GM23338 (cell line): ENCODE measurements at regions not wholly inside any gene's neighbourhood (a gene's known extent, or its start where the extent isn't known, plus 50 kb on each side); places are given as distances from the start of the nearest gene placed in this dataset.

ENCODE experiments used
- ATAC-seq: fragments of 200-7000 bp; cut with Tn5 transposase; 3 replicates; pipeline ENCODE4 v1.9.1; 2020
- DNase-seq: peaks from one replicate; pipeline ENCODE4 v3.0.0-alpha.2; 2015; ENCODE audit warnings: low spot score
- H2AFZ ChIP-seq: fragments of 200-600 bp; sonication (generic); 2 replicates; pipeline ENCODE4 v1.8.0; 2016; ENCODE audit warnings: antibody characterized with exemption, mild to moderate bottlenecking, moderate library complexity
- H3F3A ChIP-seq: fragments of 200-600 bp; sonication (generic); replicated peaks from 2 replicates; pipeline ENCODE4 v1.8.0; 2017; ENCODE audit warnings: antibody characterized with exemption, mixed run types, low read depth
- H3K27ac ChIP-seq: fragments of 200-600 bp; sonication (generic); 2 replicates; pipeline ENCODE4 v1.6.1; 2016; ENCODE audit warnings: low read depth
- H3K27me3 ChIP-seq: fragments of 200-600 bp; sonication (generic); 2 replicates; pipeline ENCODE4 v1.8.0; 2016; ENCODE audit warnings: mild to moderate bottlenecking, mixed run types, moderate library complexity; ENCODE audit not compliant: insufficient read depth
- H3K36me3 ChIP-seq: fragments of 200-600 bp; sonication (generic); 2 replicates; pipeline ENCODE4 v1.8.0; 2016; ENCODE audit warnings: mild to moderate bottlenecking; ENCODE audit not compliant: insufficient read depth
- H3K4me1 ChIP-seq: fragments of 200-600 bp; sonication (generic); 2 replicates; pipeline ENCODE4 v1.8.0; 2016; ENCODE audit warnings: mild to moderate bottlenecking, moderate library complexity; ENCODE audit not compliant: insufficient read depth
- H3K4me2 ChIP-seq: fragments of 200-600 bp; sonication (generic); 2 replicates; pipeline ENCODE4 v1.7.1; 2017; ENCODE audit warnings: mixed run types
- H3K4me3 ChIP-seq: fragments of 200-600 bp; sonication (generic); 2 replicates; pipeline ENCODE4 v1.6.1; 2016; ENCODE audit warnings: mixed run types
- H3K79me2 ChIP-seq: fragments of 200-600 bp; sonication (generic); replicated peaks from 2 replicates; pipeline ENCODE4 v1.8.0; 2017; ENCODE audit warnings: mild to moderate bottlenecking; ENCODE audit not compliant: insufficient read depth
- H3K9me2 ChIP-seq: fragments of 200-600 bp; sonication (generic); 2 replicates; pipeline ENCODE4 v1.8.0; 2017; ENCODE audit not compliant: insufficient read depth
- H4K20me1 ChIP-seq: fragments of 200-600 bp; sonication (generic); replicated peaks from 2 replicates; pipeline ENCODE4 v1.8.0; 2017; ENCODE audit warnings: mild to moderate bottlenecking; ENCODE audit not compliant: insufficient read depth
- H3K27ac Mint-ChIP-seq: 2 replicates; pipeline ENCODE4 v1.8.0; 2020; ENCODE audit warnings: inconsistent platforms, mild to moderate bottlenecking, moderate library complexity, mixed read lengths
- H3K27me3 Mint-ChIP-seq: 3 replicates; pipeline ENCODE4 v1.8.0; 2022; ENCODE audit warnings: low read depth, mild to moderate bottlenecking, moderate library complexity, mixed read lengths, inconsistent platforms; ENCODE audit not compliant: insufficient read depth, poor library complexity
- H3K36me3 Mint-ChIP-seq: 3 replicates; pipeline ENCODE4 v1.8.0; 2021; ENCODE audit warnings: low read depth, mild to moderate bottlenecking, inconsistent platforms, moderate library complexity, mixed read lengths
- H3K4me1 Mint-ChIP-seq: 3 replicates; pipeline ENCODE4 v1.8.0; 2020; ENCODE audit warnings: mild to moderate bottlenecking, inconsistent platforms, mixed read lengths
- H3K4me3 Mint-ChIP-seq: 3 replicates; pipeline ENCODE4 v1.8.0; 2021; ENCODE audit warnings: moderate library complexity, mild to moderate bottlenecking, inconsistent platforms, mixed read lengths
- H3K9me3 Mint-ChIP-seq: 3 replicates; pipeline ENCODE4 v1.8.0; 2020; ENCODE audit warnings: moderate library complexity, mild to moderate bottlenecking, inconsistent platforms, mixed read lengths
- CREB1 ChIP-seq: fragments of 250-450 bp; sonication (Bioruptor Pico); IDR thresholded peaks from 2 replicates; pipeline ENCODE4 v1.5.0; 2020; ENCODE audit warnings: low read depth, mild to moderate bottlenecking, moderate library complexity
- EZH2 ChIP-seq: fragments of 200-600 bp; sonication (generic); IDR thresholded peaks from one replicate; pipeline ENCODE4 v1.8.0; 2017; ENCODE audit warnings: antibody characterized with exemption, mild to moderate bottlenecking, low read depth; ENCODE audit not compliant: unreplicated experiment
- EZH2phosphoT487 ChIP-seq: fragments of 200-600 bp; sonication (generic); IDR thresholded peaks from one replicate; pipeline ENCODE4 v1.8.1; 2018; ENCODE audit warnings: antibody characterized with exemption; ENCODE audit not compliant: unreplicated experiment
- JUNB ChIP-seq: IDR thresholded peaks from one replicate; pipeline ENCODE4 v1.6.1; 2016; ENCODE audit warnings: antibody characterized with exemption; ENCODE audit not compliant: unreplicated experiment
- NANOG ChIP-seq: IDR thresholded peaks from 2 replicates; pipeline ENCODE4 v1.6.1; 2016; ENCODE audit warnings: antibody characterized with exemption, borderline replicate concordance
- POLR2AphosphoS5 ChIP-seq: IDR thresholded peaks from 2 replicates; pipeline ENCODE4 v1.6.1; 2016; ENCODE audit warnings: antibody characterized with exemption, low read depth
- STAT1 ChIP-seq: IDR thresholded peaks from one replicate; pipeline ENCODE4 v1.6.1; 2016; ENCODE audit warnings: antibody characterized with exemption; ENCODE audit not compliant: unreplicated experiment
- ZNF114 ChIP-seq: fragments of 250-450 bp; sonication (Bioruptor Pico); IDR thresholded peaks from 2 replicates; pipeline ENCODE4 v1.5.0; 2020; ENCODE audit warnings: mild to moderate bottlenecking, moderate library complexity
- ZNF331 ChIP-seq: fragments of 250-450 bp; sonication (Bioruptor Pico); IDR thresholded peaks from 2 replicates; pipeline ENCODE4 v1.5.0; 2020; ENCODE audit warnings: low read depth, mild to moderate bottlenecking, moderate library complexity
- TF ChIP-seq, protein P1 (sequence below): IDR thresholded peaks from one replicate; pipeline ENCODE4 v1.6.1; 2018; ENCODE audit warnings: antibody characterized with exemption; ENCODE audit not compliant: unreplicated experiment
- TF ChIP-seq, protein P2 (sequence below), 2 experiments: fragments of 200-600 bp in 1 of 2; sonication (generic) in 1 of 2; conservative IDR thresholded peaks; 2 replicates each; pipeline versions ENCODE4 v1.5.1 to v1.6.1; 2016 to 2017; ENCODE audit warnings: antibody characterized with exemption in 2 of 2, low read depth in 2 of 2, mild to moderate bottlenecking in 2 of 2, moderate library complexity in 1 of 2
- TF ChIP-seq, protein P3 (sequence below): IDR thresholded peaks from 2 replicates; pipeline ENCODE4 v1.6.1; 2016; ENCODE audit warnings: antibody characterized with exemption
- TF ChIP-seq, protein P4 (sequence below): fragments of 250-450 bp; sonication (Bioruptor Pico); IDR thresholded peaks from 2 replicates; pipeline ENCODE4 v1.5.0; 2020; ENCODE audit warnings: mild to moderate bottlenecking, moderate library complexity

DNA sequence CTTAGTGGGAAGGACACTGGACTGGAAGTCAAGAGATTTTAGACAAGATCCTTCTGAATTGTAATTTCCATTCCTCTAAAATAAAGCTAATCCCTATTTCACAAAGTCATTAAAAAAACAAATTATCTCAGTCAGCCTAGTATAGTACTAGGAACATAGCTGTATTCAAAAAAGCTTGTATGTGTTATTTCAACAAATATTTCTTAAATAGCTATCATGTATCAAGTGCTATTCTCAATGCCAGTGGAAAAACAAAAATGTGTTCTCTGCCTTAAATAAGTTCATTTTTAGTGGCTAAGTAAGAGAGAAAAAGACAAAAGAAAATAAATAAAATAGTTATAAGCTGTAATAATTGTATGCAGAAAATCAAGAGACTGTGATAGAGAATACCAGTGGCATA, 541.8 kb upstream of the CDH2 start:
- H3K4me1 ChIP-seq = peaks cover 13% of the 10 kb centered on the region; the same call in 1 of the 2 replicates
- H3K27me3 ChIP-seq = no peaks in the 10 kb centered on the region
- H4K20me1 ChIP-seq = no peaks in the 10 kb centered on the region
- Mint-ChIP-seq H3K27ac (no peak overlapping the region), H3K9me3 (0 out of 3 replicates have a peak, but pooled peaks cover 2% of the 10 kb centered on the region), H3K4me1 (peaks cover 11% of the 10 kb centered on the region), H3K27me3 (no peaks in the 10 kb centered on the region), H3K4me3 (no peak overlapping the region), H3K36me3 (no peaks in the 10 kb centered on the region)
- no peaks in the 10 kb centered on the region for H3K79me2 ChIP-seq
- no peak for TF ChIP-seq POLR2AphosphoS5
- TF ChIP-seq, protein P1, sequence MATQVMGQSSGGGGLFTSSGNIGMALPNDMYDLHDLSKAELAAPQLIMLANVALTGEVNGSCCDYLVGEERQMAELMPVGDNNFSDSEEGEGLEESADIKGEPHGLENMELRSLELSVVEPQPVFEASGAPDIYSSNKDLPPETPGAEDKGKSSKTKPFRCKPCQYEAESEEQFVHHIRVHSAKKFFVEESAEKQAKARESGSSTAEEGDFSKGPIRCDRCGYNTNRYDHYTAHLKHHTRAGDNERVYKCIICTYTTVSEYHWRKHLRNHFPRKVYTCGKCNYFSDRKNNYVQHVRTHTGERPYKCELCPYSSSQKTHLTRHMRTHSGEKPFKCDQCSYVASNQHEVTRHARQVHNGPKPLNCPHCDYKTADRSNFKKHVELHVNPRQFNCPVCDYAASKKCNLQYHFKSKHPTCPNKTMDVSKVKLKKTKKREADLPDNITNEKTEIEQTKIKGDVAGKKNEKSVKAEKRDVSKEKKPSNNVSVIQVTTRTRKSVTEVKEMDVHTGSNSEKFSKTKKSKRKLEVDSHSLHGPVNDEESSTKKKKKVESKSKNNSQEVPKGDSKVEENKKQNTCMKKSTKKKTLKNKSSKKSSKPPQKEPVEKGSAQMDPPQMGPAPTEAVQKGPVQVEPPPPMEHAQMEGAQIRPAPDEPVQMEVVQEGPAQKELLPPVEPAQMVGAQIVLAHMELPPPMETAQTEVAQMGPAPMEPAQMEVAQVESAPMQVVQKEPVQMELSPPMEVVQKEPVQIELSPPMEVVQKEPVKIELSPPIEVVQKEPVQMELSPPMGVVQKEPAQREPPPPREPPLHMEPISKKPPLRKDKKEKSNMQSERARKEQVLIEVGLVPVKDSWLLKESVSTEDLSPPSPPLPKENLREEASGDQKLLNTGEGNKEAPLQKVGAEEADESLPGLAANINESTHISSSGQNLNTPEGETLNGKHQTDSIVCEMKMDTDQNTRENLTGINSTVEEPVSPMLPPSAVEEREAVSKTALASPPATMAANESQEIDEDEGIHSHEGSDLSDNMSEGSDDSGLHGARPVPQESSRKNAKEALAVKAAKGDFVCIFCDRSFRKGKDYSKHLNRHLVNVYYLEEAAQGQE = no peak
- TF ChIP-seq ZNF114 (CRISPR knock-in tag) = no peak
- no peak for TF ChIP-seq EZH2
- TF ChIP-seq ZNF331 = no peak
- TF ChIP-seq, protein P2, sequence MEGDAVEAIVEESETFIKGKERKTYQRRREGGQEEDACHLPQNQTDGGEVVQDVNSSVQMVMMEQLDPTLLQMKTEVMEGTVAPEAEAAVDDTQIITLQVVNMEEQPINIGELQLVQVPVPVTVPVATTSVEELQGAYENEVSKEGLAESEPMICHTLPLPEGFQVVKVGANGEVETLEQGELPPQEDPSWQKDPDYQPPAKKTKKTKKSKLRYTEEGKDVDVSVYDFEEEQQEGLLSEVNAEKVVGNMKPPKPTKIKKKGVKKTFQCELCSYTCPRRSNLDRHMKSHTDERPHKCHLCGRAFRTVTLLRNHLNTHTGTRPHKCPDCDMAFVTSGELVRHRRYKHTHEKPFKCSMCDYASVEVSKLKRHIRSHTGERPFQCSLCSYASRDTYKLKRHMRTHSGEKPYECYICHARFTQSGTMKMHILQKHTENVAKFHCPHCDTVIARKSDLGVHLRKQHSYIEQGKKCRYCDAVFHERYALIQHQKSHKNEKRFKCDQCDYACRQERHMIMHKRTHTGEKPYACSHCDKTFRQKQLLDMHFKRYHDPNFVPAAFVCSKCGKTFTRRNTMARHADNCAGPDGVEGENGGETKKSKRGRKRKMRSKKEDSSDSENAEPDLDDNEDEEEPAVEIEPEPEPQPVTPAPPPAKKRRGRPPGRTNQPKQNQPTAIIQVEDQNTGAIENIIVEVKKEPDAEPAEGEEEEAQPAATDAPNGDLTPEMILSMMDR (conservative IDR thresholded peaks at IDR 0.05; ENCODE audit: low read depth in 2 of 2) = no peak
- no peak for TF ChIP-seq NANOG
- no peak for TF ChIP-seq JUNB
- no peak for TF ChIP-seq EZH2phosphoT487
- TF ChIP-seq, protein P3, sequence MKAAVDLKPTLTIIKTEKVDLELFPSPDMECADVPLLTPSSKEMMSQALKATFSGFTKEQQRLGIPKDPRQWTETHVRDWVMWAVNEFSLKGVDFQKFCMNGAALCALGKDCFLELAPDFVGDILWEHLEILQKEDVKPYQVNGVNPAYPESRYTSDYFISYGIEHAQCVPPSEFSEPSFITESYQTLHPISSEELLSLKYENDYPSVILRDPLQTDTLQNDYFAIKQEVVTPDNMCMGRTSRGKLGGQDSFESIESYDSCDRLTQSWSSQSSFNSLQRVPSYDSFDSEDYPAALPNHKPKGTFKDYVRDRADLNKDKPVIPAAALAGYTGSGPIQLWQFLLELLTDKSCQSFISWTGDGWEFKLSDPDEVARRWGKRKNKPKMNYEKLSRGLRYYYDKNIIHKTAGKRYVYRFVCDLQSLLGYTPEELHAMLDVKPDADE = no peak
- TF ChIP-seq STAT1 = no peak
- TF ChIP-seq, protein P4, sequence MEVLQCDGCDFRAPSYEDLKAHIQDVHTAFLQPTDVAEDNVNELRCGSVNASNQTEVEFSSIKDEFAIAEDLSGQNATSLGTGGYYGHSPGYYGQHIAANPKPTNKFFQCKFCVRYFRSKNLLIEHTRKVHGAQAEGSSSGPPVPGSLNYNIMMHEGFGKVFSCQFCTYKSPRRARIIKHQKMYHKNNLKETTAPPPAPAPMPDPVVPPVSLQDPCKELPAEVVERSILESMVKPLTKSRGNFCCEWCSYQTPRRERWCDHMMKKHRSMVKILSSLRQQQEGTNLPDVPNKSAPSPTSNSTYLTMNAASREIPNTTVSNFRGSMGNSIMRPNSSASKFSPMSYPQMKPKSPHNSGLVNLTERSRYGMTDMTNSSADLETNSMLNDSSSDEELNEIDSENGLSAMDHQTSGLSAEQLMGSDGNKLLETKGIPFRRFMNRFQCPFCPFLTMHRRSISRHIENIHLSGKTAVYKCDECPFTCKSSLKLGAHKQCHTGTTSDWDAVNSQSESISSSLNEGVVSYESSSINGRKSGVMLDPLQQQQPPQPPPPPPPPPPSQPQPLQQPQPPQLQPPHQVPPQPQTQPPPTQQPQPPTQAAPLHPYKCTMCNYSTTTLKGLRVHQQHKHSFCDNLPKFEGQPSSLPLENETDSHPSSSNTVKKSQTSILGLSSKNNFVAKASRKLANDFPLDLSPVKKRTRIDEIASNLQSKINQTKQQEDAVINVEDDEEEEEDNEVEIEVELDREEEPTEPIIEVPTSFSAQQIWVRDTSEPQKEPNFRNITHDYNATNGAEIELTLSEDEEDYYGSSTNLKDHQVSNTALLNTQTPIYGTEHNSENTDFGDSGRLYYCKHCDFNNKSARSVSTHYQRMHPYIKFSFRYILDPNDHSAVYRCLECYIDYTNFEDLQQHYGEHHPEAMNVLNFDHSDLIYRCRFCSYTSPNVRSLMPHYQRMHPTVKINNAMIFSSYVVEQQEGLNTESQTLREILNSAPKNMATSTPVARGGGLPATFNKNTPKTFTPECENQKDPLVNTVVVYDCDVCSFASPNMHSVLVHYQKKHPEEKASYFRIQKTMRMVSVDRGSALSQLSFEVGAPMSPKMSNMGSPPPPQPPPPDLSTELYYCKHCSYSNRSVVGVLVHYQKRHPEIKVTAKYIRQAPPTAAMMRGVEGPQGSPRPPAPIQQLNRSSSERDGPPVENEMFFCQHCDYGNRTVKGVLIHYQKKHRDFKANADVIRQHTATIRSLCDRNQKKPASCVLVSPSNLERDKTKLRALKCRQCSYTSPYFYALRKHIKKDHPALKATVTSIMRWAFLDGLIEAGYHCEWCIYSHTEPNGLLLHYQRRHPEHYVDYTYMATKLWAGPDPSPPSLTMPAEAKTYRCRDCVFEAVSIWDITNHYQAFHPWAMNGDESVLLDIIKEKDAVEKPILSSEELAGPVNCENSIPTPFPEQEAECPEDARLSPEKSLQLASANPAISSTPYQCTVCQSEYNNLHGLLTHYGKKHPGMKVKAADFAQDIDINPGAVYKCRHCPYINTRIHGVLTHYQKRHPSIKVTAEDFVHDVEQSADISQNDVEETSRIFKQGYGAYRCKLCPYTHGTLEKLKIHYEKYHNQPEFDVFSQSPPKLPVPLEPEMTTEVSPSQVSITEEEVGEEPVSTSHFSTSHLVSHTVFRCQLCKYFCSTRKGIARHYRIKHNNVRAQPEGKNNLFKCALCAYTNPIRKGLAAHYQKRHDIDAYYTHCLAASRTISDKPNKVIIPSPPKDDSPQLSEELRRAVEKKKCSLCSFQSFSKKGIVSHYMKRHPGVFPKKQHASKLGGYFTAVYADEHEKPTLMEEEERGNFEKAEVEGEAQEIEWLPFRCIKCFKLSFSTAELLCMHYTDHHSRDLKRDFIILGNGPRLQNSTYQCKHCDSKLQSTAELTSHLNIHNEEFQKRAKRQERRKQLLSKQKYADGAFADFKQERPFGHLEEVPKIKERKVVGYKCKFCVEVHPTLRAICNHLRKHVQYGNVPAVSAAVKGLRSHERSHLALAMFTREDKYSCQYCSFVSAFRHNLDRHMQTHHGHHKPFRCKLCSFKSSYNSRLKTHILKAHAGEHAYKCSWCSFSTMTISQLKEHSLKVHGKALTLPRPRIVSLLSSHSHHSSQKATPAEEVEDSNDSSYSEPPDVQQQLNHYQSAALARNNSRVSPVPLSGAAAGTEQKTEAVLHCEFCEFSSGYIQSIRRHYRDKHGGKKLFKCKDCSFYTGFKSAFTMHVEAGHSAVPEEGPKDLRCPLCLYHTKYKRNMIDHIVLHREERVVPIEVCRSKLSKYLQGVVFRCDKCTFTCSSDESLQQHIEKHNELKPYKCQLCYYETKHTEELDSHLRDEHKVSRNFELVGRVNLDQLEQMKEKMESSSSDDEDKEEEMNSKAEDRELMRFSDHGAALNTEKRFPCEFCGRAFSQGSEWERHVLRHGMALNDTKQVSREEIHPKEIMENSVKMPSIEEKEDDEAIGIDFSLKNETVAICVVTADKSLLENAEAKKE (CRISPR knock-in tag) = no peak
- TF ChIP-seq CREB1 (CRISPR knock-in tag) = no peak
- H3K27ac ChIP-seq = no peak overlapping the region
- DNase-seq (no peak), ATAC-seq (no peak)
- H3K4me3 ChIP-seq = no peak overlapping the region
- no peak overlapping the region for H3K4me2 ChIP-seq
- H3K36me3 ChIP-seq = no peaks in the 10 kb centered on the region; the same call in 1 of the 2 replicates
- H3K9me2 ChIP-seq = peaks cover 11% of the 10 kb centered on the region; the same call in 1 of the 2 replicates
- H2AFZ ChIP-seq = no peak overlapping the region
- no peaks in the 10 kb centered on the region for H3F3A ChIP-seq
